ENCODE measurements at regions not wholly inside any gene's neighbourhood (a gene's known extent, or its start where the extent isn't known, plus 50 kb on each side); places are given as distances from the start of the nearest gene placed in this dataset.
"Not testable (repeated sequence)": the region's sequence is repeated elsewhere in the genome, so short reads cannot be mapped to it uniquely, and the experiment has no call there.

DNA sequence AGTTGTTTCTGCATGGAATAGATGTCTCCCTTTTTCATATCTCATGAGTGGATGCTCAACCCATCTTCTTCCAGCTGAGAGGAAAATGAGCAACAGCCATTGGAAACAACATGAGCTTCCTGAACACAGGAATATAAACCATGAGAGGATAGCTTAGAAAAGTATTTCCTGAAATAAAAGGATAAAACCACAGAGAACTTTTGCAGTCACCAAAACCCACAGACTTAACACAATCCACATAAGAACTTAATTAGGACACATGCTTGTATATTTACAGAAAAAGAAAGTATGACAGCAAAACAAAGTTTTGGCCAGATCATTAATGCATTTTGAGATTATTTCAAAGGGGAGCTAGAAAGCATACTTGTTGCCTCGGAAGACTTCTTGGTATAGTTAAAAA is 180.5 kb upstream of the RASGRP1 start:
- no peak for DNase-seq (ENCODE audit: low read depth)

DNA sequence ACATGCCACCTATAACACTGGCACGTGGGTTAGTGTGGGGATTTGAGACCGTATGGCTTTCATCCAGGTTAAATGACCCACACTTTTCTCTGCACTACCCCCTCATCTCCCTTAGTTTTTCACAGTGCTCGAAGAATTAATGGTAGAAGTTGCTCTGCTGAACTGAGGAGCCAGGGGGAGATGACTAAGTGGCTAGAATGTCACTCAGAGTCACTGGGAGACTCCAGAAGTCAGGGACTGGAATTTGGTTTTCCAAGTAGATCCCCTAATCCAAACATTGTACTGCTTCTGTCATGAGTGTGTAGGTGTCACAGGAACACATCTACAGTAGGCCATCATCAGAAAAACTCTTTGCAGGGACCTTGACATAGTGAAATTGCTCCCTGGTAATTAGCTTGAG is 181.0 kb upstream of the RASGRP1 start:
- DNase-seq (ENCODE audit: low read depth), result no peak

DNA sequence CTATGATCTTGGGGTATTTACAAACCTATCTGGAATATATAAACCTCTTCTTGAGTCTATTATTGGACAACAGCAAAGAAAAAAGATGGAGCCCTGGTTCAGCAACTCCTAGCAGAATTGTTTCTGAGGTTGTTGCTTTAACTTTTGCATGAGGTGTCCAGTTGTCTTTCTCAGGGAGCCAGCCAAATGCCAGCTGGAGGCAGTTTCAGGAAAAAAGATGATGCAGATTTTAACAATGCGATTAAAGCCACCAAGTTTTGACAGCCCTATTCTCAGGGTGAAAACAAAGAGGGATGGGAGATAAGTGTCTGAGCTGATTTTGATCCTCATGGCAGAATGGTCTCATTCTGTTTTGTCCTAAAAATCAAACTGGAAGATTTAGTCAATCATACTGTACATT is 181.6 kb upstream of the RASGRP1 start:
- DNase-seq (ENCODE audit: low read depth), result no peak

DNA sequence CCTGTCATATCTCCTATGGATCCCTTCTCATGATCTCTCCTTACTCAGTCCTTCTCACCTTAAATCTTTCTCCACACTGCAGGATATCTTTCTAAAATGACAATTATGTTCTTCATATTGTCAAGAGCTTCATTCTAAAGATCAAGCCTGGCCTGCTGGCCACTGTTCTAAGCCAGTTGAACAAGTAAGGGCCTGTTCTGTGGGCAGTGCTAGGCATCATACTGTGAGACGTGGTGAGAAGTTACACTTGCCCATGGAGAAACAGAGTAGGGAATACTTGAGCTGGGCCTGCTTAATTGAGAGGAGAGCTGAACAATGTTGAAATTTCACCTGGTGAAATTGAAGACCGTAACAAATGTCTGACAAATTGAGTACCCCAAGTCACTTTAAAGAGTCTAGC is 184.1 kb upstream of the RASGRP1 start:
- DNase-seq (ENCODE audit: low read depth), result no peak

DNA sequence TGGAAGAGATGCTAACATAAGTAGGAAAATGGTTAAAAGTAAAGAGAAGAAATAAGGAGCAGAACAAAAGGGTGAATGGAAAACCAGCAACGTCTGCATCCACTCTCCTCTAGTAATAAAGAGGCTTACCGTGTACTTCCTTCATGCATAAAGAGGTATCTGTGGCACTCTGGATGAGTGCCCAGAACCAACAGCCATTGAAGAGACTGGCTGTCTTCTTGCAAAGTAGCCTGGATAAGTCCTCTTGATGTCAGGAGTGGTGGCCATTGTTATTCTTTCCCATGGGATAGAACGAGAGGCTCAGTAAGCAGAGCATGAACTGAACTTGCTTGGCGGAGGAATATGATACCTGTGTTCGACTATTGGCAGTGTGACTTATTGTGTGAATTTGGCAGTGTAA is 186.2 kb upstream of the RASGRP1 start:
- no peak for DNase-seq (ENCODE audit: low read depth)

DNA sequence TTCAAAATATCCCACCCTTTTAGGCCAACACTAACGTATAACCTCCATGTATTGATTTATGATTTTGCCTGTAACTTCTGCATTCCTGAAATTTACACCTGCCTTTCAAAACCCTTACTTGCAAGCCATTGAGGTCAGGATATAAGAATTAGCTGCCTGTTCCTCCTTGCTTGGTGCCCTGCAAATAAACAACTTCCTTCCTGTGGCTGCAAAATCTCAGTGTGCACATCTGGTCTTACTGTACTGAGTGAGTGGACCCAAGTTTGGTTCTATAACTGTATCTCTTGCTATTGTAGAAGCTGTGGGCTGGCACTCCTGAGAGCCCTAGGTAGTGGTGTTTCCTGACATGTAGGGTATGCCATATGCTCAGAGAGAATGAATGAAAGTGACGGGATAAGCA is 191.1 kb upstream of the RASGRP1 start:
- no peak for DNase-seq (ENCODE audit: low read depth)

DNA sequence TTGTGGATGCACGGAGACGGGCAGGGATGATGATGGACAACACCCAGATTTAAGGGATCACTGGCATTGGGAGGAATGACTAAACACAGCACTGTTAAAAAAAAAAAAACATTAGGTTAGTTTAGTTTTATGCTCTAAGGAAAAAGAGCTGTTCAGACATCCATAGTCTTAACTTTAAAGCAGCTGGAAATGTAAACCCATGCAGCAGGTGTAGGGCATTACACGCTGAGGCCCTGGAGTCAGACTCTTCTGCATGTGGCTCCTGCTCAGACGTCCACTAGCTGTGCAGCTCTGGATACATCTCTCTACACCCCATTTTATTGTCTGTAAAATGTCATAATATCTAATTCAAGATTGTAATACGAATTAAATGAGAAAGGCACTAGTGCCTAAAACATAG is 191.8 kb upstream of the RASGRP1 start:
- DNase-seq (ENCODE audit: low read depth), result no peak

DNA sequence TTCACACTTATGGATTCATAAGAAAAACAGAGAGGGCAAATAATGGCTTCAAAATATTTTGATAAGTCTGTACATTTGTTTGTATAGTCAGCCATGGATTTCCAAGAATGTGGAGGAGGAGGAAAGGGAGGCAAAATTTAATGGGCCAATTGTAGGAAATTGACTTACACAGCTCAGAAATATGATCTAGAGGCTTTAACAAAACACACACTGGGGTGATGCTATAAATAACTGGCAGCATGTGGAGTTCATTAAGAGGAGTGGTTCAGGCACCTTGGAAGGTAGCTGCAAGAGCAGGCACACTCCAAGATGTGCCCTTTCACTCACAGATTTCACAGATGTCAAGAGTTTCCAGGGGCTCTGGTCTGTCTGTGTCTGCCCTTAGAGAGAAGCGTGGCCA is 193.4 kb upstream of the RASGRP1 start:
- no peak for DNase-seq (ENCODE audit: low read depth)

DNA sequence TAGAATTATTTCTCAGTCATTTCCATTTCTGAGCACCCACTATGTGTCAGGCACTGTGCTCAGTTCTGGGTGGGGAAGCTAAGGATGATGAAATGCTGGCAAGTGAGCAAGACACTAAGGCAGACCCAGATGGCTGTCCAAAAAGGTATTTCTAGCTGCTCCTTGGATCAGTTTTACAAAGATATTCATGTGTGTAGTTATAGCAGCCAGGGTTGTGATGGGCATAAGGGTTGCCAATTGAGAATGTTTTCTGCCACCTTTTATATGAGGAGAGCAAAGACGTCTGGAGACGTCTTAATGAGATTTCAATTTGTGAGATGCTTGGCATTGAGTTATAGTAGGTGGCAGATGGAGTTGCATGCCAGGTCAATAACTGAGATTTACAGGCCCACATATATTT is 197.1 kb upstream of the RASGRP1 start:
- no peak for DNase-seq (ENCODE audit: low read depth)

DNA sequence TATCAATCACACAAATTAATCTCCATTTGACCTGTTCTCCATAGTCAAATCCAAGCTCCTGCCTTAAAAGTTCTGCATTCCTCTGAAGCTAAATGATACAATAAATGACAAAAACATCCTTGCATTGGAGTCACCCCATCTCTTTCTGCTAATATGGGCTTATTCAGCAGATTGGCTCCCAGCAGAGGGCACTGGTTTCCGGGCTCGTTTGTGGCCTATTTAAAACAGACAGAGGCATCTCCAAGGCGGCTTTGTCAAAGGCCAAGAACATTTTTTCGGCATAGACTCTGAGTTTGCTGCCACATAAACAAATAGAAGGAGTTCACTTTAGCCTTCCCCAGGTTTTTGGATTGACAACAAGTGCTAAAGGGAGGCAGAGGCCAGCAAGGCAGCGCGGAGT is 204.4 kb upstream of the RASGRP1 start:
- DNase-seq (ENCODE audit: low read depth), result no peak

DNA sequence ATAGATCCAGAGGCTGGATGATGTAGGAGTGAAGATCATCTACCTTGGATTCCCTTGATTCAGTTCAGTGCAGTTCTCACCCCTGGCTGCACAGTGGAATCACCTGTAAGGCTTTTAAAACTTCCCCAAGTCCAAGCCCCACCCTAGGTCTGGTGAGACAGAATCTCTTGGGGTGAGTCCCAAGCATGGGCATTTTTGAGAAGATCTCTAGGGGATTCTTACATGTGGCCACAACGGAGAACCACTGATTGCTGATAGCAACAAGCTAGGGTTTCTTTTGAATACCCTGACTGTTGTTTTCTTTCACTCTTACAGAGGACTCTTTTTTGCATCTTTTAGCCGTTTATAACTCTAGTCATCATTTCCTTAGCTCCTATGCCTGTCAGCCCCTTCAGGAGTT is 204.9 kb upstream of the RASGRP1 start:
- no peak for DNase-seq (ENCODE audit: low read depth)

DNA sequence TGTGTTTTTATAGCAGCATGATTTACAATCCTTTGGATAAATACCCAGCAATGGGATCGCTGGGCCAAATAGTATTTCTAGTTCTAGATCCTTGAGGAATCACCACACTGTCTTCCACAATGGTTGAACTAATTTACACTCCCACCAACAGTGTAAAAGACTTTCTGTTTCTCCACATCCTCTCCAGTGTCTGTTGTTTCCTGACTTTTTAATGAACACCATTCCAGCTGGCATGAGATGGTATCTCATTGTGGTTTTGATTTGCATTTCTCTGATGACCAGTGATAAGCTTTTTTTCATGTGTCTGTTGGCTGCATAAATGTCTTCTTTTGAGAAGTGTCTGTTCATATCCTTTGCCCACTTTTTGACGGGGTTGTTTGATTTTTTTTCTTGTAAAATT is 209.5 kb upstream of the RASGRP1 start:
- not testable (repeated sequence) for DNase-seq (ENCODE audit: low read depth)

DNA sequence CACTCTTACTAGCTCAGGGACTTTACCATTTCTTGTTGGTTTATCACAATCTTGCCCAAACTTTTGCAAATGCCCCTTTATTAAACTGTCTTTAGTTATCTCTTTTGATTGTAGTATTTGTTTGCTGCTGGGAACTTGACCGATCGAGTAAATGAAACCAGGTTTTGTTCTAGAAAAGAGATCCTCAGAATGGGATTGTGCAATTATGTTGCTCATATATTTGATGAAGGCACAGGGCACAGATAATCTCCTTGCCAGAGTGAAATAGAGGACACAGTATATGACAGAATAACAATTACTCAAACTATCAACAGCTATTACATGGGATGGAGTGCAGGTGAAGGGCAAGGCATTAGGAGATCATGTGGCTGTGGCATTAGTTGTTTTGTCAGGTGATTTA is 216.6 kb upstream of the RASGRP1 start:
- DNase-seq (ENCODE audit: low read depth), result no peak

DNA sequence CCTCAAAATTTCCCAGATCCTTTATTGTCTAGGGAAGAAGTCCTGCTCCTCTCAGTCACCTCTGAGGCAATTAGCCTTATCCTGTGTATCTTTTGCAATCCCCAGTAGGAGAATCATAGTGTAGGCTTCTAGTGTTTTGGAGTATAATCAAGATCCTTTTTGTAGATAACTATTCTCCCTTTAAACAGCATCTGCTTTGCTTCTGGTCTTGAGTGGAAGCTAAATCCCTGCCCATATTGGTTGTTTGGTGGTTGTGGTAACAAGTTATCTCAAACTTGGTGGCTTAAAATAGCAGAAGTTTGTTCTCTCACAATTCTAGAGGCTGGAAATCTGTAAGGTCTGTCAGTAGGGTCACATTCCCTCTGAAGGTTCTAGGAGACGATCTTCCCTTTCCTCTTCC is 217.5 kb upstream of the RASGRP1 start:
- DNase-seq (ENCODE audit: low read depth), result no peak

DNA sequence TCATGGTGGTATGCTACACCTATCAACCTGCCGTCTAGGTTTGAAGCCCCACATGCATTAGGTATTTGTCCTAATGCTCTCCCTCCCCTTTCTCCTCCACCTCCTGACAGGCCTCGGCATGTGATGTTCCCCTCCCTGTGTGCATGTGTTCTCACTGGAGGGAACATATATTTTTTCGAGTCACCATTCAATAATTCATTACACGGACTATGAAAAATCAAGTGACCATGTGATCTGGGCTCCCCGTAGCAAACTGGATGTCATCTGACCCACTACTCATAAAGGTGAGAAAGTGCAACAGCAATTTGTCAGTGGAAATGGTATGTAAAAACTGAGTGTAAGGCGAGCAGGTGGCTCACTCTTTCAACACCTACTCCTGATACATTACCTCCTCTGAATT is 224.3 kb upstream of the RASGRP1 start:
- DNase-seq (ENCODE audit: low read depth), result no peak

DNA sequence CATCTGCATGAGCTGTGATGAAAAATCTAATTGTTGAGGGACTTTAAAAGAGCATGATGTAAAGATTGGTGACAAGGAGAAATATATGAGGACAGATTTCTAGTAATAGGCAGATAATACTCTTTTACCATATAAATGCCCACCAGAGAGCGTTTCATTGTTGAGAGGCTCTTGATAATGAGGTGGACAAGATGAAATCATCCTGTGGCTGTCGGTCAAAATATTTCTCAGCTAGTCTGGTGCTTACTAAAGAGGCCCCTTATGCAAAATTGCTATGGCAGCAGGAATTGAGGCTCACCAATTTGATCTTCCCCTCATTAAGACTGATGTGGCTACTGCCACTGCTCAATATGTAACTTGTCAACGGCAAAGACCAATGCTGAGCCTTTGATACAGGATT is 225.0 kb upstream of the RASGRP1 start:
- no peak for DNase-seq (ENCODE audit: low read depth)

DNA sequence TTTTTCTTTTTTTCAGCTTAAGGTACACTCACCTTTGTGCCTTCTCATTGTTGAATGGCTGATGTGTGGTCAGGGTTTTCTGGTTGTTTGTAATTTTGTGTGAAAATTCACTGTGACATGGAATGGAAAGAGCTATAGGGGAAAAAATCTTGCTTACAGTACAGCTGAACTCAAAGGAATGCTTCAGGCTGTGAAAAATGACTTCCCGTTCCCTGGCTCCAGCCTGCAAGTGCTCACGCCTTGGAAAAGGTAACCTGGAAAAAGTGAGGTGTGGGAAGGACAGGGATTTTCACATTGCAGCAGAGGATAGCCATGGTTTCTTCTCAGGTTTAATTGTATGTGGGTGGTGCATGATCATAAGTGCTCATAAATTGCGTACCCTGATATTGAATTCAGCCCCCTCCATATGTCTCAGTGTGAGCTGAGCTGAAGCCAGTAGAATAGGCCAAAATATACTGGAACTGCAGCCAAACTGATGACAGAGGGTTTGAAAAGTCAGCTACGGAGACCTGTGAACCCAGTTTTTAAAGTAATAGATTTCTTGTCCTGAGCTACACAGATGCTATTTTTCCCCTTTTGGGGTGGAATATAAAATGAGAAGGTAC is 228.7 kb upstream of the RASGRP1 start:
- no peak for DNase-seq (ENCODE audit: low read depth)

DNA sequence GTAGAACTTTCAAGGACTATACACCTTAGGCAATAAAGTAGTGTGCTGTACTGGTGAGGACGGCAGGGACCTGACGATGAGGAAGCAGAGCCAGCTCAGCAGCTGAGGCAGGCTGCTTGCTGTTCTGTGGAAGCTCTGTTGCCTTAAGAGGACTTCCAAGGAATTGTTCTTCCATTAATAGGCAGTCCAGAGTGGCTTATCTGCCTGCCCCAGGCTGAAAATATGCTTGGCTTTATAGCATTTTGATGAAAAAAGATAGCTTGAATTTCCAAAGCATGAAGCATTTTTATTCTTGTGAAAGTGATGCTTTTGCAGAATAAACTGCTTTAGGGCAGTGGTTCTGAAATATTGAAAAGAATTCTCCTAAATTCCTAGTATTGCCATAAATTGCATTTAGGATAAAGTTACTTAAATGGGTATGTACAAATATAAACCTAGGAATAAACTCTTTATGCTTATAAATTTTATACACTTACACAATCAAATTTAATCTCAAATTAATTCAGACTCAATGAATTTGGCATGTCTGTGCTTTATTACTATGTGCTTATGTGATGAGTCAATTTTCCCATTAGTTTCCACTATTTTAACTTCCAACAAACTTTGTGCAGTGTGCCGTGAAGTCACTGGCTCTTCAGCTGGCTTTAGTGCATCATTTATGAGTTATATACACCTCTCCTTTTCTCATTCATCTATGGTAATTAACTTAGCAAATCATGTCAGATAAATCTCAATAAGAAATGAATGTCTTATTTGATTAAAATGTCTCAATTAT is 231.0 kb upstream of the RASGRP1 start:
- no peak for DNase-seq (ENCODE audit: low read depth)

DNA sequence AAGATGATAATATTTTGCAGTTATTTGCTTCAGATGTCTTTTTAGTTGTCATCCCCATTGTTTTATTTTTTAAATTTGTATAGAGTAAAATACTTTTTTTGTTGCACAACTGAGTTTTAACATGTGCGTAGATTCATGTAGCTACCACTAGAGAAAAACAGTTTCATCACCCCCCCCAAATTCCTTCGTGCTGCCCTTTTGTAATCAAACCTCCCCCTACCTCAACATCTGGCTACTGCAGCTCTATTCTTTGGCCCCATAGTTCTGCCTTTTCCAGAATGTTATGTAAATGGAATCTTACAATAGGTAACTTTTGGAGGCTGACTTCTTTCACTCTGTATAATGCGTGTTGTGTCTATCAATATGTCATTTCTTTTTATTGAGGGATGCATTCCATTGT is 232.0 kb upstream of the RASGRP1 start:
- no peak for DNase-seq (ENCODE audit: low read depth)

DNA sequence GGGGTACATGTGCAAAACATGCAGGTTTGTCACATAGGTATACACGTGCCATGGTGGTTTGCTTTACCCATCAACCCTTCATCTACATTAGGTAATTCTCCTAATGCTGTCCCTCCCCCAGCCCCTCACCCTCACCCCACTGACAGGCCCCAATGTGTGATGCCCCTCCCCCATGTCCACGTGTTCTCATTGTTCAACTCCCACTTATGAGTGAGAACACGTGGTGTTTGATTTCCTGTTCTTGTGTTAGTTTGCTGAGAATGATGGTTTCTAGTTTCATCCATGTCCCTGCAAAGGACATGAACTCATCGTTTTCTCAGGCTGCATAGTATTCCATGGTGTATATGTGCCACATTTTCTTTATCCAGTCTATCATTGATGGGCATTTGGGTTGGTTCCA is 232.9 kb upstream of the RASGRP1 start:
- DNase-seq (ENCODE audit: low read depth), result not testable (repeated sequence)

DNA sequence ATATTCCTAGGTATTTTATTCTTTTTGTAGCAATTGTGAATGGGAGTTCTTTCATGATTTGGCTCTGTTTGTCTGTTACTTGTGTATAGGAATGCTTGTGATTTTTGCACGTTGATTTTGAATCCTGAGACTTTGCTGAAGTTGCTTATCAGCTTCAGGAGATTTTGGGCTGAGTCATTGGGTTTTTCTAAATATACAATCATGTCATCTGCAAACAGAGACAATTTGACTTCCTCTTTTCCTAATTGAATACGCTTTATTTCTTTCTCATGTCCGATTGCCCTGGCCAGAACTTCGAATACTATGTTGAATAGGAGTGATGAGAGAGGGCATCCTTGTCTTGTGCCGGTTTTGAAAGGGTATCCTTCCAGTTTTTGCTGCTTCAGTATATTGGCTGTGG is 234.6 kb upstream of the RASGRP1 start:
- not testable (repeated sequence) for DNase-seq (ENCODE audit: low read depth)

DNA sequence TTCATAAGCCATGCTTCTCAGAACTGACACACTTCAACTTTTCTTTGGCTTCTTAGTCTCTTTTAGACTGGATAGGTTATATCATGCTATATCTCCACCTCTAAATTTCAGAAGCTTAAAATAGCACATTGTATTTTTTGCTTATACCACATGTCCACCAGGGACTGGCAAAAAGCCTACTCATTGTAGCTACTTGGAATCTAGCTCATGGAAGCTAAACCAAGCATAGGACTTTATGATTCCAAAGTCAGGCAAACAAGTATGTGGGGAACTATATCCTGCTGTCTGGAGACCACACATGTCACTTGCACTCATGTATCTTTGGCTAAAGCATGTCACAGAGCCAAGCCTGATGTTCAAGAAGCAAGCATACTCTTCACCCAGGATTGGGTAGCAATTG is 245.0 kb upstream of the RASGRP1 start:
- no peak for DNase-seq (ENCODE audit: low read depth)

DNA sequence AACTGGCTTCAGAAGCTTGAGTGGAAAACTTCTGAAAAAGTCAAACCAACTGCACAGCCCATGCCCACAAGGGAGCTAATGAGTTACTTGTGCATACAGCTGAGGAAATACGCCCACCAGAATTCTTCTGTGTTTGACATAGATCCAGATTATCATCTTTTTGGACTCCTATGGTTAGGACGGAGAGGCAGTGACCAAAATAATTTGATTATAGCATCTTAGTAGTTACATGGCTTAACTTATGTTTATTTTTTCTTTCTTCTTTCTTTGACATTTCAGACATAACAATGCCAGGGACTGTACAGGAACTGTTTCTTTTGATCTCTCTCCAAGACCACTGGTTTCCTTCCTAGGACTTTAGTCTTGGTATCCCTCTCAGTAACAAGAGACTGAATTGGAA is 246.1 kb upstream of the RASGRP1 start:
- no peak for DNase-seq (ENCODE audit: low read depth)

DNA sequence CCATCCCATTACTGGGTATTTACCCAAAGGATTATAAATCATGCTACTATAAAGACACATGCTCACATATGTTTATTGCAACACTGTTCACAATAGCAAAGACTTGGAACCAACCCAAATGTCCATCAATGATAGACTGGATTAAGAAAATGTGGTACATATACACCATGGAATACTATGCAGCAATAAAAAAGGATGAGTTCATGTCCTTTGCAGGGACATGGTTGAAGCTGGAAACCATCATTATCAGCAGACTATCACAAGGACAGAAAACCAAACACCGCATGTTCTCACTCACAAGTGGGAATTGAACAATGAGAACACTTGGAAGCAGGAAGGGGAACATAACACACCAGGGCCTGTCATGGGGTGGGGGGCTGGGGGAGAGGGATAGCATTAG is 249.6 kb upstream of the RASGRP1 start:
- DNase-seq (ENCODE audit: low read depth), result not testable (repeated sequence)

Measured in activated gamma-delta T cell treated with anti-CD3 and anti-CD28 coated beads, Interleukin-2, amount 50 U/mL, for 16 hours (primary cell).